ENCODE measurements at regions not wholly inside any gene's neighbourhood (a gene's known extent, or its start where the extent isn't known, plus 50 kb on each side); places are given as distances from the start of the nearest gene placed in this dataset.

- H3K27me3 ChIP-seq (ENCODE audit: control insufficient read depth, insufficient read depth, low read length), result no peaks in the 10 kb centered on the region
- no peak for DNase-seq
- no peaks in the 10 kb centered on the region for H3K36me3 ChIP-seq (replicated peaks; ENCODE audit: control insufficient read depth, insufficient read depth, low read length)
- H3K4me3 ChIP-seq (ENCODE audit: insufficient read depth, low read depth, low read length), result no peak overlapping the region
Measured at GRCh38 chr13:76470991-76471390, 415.2 kb downstream of the KCTD12 start.

- DNase-seq, result no peak
- H3K36me3 ChIP-seq (replicated peaks; ENCODE audit: control insufficient read depth, insufficient read depth, low read length), result no peaks in the 10 kb centered on the region
- no peaks in the 10 kb centered on the region for H3K27me3 ChIP-seq (ENCODE audit: control insufficient read depth, insufficient read depth, low read length)
- H3K4me3 ChIP-seq (ENCODE audit: insufficient read depth, low read depth, low read length), result no peak overlapping the region
Measured at GRCh38 chr13:76466043-76466442, 420.2 kb downstream of the KCTD12 start.

- Histone ChIP-seq H3K27me3 (ENCODE audit: control insufficient read depth, insufficient read depth, low read length) (no peaks in the 10 kb centered on the region), H3K4me3 (ENCODE audit: insufficient read depth, low read depth, low read length) (no peak overlapping the region), H3K36me3 (replicated peaks; ENCODE audit: control insufficient read depth, insufficient read depth, low read length) (no peaks in the 10 kb centered on the region)
- no peak for DNase-seq
Measured at GRCh38 chr13:76463314-76463713, 422.9 kb downstream of the KCTD12 start.

- no peaks in the 10 kb centered on the region for H3K36me3 ChIP-seq (replicated peaks; ENCODE audit: control insufficient read depth, insufficient read depth, low read length)
- no peaks in the 10 kb centered on the region for H3K27me3 ChIP-seq (ENCODE audit: control insufficient read depth, insufficient read depth, low read length)
- no peak overlapping the region for H3K4me3 ChIP-seq (ENCODE audit: insufficient read depth, low read depth, low read length)
- no peak for DNase-seq
Measured at GRCh38 chr13:76461999-76462398, 424.2 kb downstream of the KCTD12 start.

GRCh38 chr13:76461484-76461883, 424.7 kb downstream of the KCTD12 start:
- H3K27me3 ChIP-seq (ENCODE audit: control insufficient read depth, insufficient read depth, low read length), result no peaks in the 10 kb centered on the region
- H3K36me3 ChIP-seq (replicated peaks; ENCODE audit: control insufficient read depth, insufficient read depth, low read length), result no peaks in the 10 kb centered on the region
- no peak for DNase-seq
- H3K4me3 ChIP-seq (ENCODE audit: insufficient read depth, low read depth, low read length), result no peak overlapping the region

GRCh38 chr13:76459863-76460262, 426.3 kb downstream of the KCTD12 start:
- Histone ChIP-seq H3K27me3 (ENCODE audit: control insufficient read depth, insufficient read depth, low read length) (no peaks in the 10 kb centered on the region), H3K36me3 (replicated peaks; ENCODE audit: control insufficient read depth, insufficient read depth, low read length) (no peaks in the 10 kb centered on the region), H3K4me3 (ENCODE audit: insufficient read depth, low read depth, low read length) (no peak overlapping the region)
- DNase-seq, result no peak

GRCh38 chr13:76455960-76456359, 430.2 kb downstream of the KCTD12 start:
- no peak for DNase-seq
- Histone ChIP-seq H3K36me3 (replicated peaks; ENCODE audit: control insufficient read depth, insufficient read depth, low read length) (no peaks in the 10 kb centered on the region), H3K4me3 (ENCODE audit: insufficient read depth, low read depth, low read length) (no peak overlapping the region), H3K27me3 (ENCODE audit: control insufficient read depth, insufficient read depth, low read length) (no peaks in the 10 kb centered on the region)

GRCh38 chr13:76454991-76455390, 431.2 kb downstream of the KCTD12 start:
- Histone ChIP-seq H3K4me3 (ENCODE audit: insufficient read depth, low read depth, low read length) (no peak overlapping the region), H3K36me3 (replicated peaks; ENCODE audit: control insufficient read depth, insufficient read depth, low read length) (no peaks in the 10 kb centered on the region), H3K27me3 (ENCODE audit: control insufficient read depth, insufficient read depth, low read length) (no peaks in the 10 kb centered on the region)
- DNase-seq, result no peak

GRCh38 chr13:76449716-76450115, 436.5 kb downstream of the KCTD12 start:
- no peak for DNase-seq
- Histone ChIP-seq H3K36me3 (replicated peaks; ENCODE audit: control insufficient read depth, insufficient read depth, low read length) (no peaks in the 10 kb centered on the region), H3K27me3 (ENCODE audit: control insufficient read depth, insufficient read depth, low read length) (no peaks in the 10 kb centered on the region), H3K4me3 (ENCODE audit: insufficient read depth, low read depth, low read length) (no peak overlapping the region)

GRCh38 chr13:76446191-76446590, 440.0 kb downstream of the KCTD12 start:
- H3K27me3 ChIP-seq (ENCODE audit: control insufficient read depth, insufficient read depth, low read length), result no peaks in the 10 kb centered on the region
- no peak for DNase-seq
- H3K36me3 ChIP-seq (replicated peaks; ENCODE audit: control insufficient read depth, insufficient read depth, low read length), result no peaks in the 10 kb centered on the region
- H3K4me3 ChIP-seq (ENCODE audit: insufficient read depth, low read depth, low read length), result no peak overlapping the region

GRCh38 chr13:76440568-76440967, 445.6 kb downstream of the KCTD12 start:
- Histone ChIP-seq H3K36me3 (replicated peaks; ENCODE audit: control insufficient read depth, insufficient read depth, low read length) (no peaks in the 10 kb centered on the region), H3K27me3 (ENCODE audit: control insufficient read depth, insufficient read depth, low read length) (no peaks in the 10 kb centered on the region), H3K4me3 (ENCODE audit: insufficient read depth, low read depth, low read length) (no peak overlapping the region)
- no peak for DNase-seq

GRCh38 chr13:76439546-76439945, 446.7 kb downstream of the KCTD12 start:
- DNase-seq, result no peak

GRCh38 chr13:76438050-76438449, 448.2 kb downstream of the KCTD12 start:
- no peak for DNase-seq
- H3K27me3 ChIP-seq (ENCODE audit: control insufficient read depth, insufficient read depth, low read length), result no peaks in the 10 kb centered on the region
- no peak overlapping the region for H3K4me3 ChIP-seq (ENCODE audit: insufficient read depth, low read depth, low read length)
- no peaks in the 10 kb centered on the region for H3K36me3 ChIP-seq (replicated peaks; ENCODE audit: control insufficient read depth, insufficient read depth, low read length)

More at GRCh38 chr13:76439546-76439945, 446.7 kb downstream of the KCTD12 start:
- H3K27me3 ChIP-seq (ENCODE audit: control insufficient read depth, insufficient read depth, low read length), result no peaks in the 10 kb centered on the region
- no peaks in the 10 kb centered on the region for H3K36me3 ChIP-seq (replicated peaks; ENCODE audit: control insufficient read depth, insufficient read depth, low read length)
- no peak overlapping the region for H3K4me3 ChIP-seq (ENCODE audit: insufficient read depth, low read depth, low read length)

- no peak for DNase-seq
- Histone ChIP-seq H3K4me3 (ENCODE audit: insufficient read depth, low read depth, low read length) (no peak overlapping the region), H3K36me3 (replicated peaks; ENCODE audit: control insufficient read depth, insufficient read depth, low read length) (no peaks in the 10 kb centered on the region), H3K27me3 (ENCODE audit: control insufficient read depth, insufficient read depth, low read length) (no peaks in the 10 kb centered on the region)
Measured at GRCh38 chr13:76425935-76426334, 460.3 kb downstream of the KCTD12 start.

GRCh38 chr13:76421011-76421410, 465.2 kb downstream of the KCTD12 start:
- H3K27me3 ChIP-seq (ENCODE audit: control insufficient read depth, insufficient read depth, low read length), result no peaks in the 10 kb centered on the region

GRCh38 chr13:76418404-76418803, 467.8 kb downstream of the KCTD12 start:
- no peaks in the 10 kb centered on the region for H3K36me3 ChIP-seq (replicated peaks; ENCODE audit: control insufficient read depth, insufficient read depth, low read length)
- H3K27me3 ChIP-seq (ENCODE audit: control insufficient read depth, insufficient read depth, low read length), result no peaks in the 10 kb centered on the region
- no peak overlapping the region for H3K4me3 ChIP-seq (ENCODE audit: insufficient read depth, low read depth, low read length)
- DNase-seq, result no peak

More at GRCh38 chr13:76421011-76421410, 465.2 kb downstream of the KCTD12 start:
- no peak for DNase-seq
- Histone ChIP-seq H3K4me3 (ENCODE audit: insufficient read depth, low read depth, low read length) (no peak overlapping the region), H3K36me3 (replicated peaks; ENCODE audit: control insufficient read depth, insufficient read depth, low read length) (no peaks in the 10 kb centered on the region)
